Epithelial cell of proximal tubule (primary cell): ENCODE measurements at regions not wholly inside any gene's neighbourhood (a gene's known extent, or its start where the extent isn't known, plus 50 kb on each side); places are given as distances from the start of the nearest gene placed in this dataset.

ENCODE experiments used
- DNase-seq: peaks from one replicate; pipeline ENCODE4 v3.0.0-alpha.2; 2011; ENCODE audit warnings: low read depth
- H3K4me3 ChIP-seq: 2 replicates; pipeline ENCODE4 v1.5.1; 2011; ENCODE audit warnings: low read depth, mild to moderate bottlenecking, low read length
- TF ChIP-seq, protein P1 (sequence below): conservative IDR thresholded peaks from 2 replicates; pipeline ENCODE4 v1.5.1; 2012; ENCODE audit warnings: low read depth, mild to moderate bottlenecking, low read length

DNA sequence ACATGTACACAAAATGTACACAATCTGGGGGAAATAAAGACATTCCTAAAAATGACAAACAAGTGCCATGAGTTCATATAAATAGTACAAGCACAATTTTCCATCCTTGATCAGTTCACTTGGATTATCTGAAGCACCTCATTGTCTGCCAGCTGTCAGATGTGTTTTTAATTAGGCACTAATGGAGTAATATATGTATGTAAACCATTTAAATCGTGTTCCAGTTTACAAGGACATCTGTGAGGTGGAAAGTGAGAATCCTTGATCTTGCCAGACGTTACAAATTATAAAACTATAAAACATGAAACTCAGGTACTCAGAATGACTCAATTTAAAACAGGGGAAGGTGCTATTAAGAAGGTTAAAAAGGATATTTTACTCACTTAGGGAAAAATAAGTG lies 1312.2 kb downstream of the PLA2G4A start:
- TF ChIP-seq, protein P1, sequence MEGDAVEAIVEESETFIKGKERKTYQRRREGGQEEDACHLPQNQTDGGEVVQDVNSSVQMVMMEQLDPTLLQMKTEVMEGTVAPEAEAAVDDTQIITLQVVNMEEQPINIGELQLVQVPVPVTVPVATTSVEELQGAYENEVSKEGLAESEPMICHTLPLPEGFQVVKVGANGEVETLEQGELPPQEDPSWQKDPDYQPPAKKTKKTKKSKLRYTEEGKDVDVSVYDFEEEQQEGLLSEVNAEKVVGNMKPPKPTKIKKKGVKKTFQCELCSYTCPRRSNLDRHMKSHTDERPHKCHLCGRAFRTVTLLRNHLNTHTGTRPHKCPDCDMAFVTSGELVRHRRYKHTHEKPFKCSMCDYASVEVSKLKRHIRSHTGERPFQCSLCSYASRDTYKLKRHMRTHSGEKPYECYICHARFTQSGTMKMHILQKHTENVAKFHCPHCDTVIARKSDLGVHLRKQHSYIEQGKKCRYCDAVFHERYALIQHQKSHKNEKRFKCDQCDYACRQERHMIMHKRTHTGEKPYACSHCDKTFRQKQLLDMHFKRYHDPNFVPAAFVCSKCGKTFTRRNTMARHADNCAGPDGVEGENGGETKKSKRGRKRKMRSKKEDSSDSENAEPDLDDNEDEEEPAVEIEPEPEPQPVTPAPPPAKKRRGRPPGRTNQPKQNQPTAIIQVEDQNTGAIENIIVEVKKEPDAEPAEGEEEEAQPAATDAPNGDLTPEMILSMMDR, result no peak
- DNase-seq, result no peak
- no peak overlapping the region for H3K4me3 ChIP-seq

DNA sequence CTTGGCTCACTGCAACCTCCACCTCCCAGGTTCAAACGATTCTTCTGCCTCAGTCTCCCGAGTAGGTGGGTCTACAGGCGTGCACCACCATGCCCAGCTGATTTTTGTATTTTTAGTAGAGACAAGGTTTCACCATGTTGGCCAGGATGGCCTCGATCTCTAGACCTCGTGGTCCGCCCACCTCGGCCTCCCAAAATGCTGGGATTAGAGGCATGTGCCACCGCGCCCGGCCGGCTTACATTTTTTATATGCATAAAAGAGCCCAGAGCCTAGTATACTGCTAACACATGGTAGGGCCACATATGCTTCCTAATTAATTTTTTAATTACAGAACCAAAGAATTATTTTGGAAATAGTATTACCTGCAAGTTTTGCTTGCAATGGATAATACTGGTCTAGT lies 1325.4 kb downstream of the PLA2G4A start:
- TF ChIP-seq, protein P1, result no peak
- DNase-seq, result no peak
- H3K4me3 ChIP-seq, result no peak overlapping the region

DNA sequence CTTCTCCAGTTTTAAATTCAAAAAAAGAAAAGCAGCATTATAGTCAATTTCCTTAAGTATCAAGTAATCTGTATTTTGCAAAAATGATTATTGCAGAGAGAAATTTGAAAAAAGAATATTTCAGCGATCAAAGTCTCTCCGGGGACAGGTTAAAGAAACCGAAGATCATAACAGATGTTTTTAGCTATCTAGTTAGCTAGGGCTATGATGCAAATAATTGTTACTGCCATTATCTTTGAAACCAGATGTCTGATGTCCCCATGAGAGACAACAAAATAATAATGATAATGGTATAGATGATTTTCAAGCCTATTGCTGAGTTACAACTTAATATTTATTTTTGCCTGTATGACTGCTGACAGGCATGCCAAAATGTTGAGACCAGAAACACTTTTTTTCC lies 1326.0 kb downstream of the PLA2G4A start:
- no peak overlapping the region for H3K4me3 ChIP-seq
- TF ChIP-seq, protein P1, result no peak
- DNase-seq, result no peak

- no peak for DNase-seq
- TF ChIP-seq, protein P1, result no peak
- no peak overlapping the region for H3K4me3 ChIP-seq
These were observed 1326.5 kb downstream of the PLA2G4A start for GRCh38 chr1:188155261-188155660.

DNA sequence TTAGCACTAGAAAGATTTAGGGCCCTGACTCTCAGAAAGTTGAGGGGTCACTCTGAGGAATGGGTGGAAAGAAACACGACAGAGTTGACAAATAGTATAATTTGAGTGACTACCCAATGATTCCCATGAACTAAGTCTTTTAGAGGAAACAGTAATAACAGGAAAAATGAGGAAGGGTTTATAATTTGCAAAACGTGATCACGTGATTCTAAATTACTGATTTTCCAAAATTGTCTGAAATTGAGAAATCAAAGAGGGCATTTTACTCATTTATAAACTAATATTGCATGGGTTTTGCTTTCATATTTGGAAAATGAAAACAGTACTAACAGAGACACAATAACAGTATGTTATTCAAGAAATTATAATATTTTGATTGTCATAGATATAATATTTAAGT lies 1335.7 kb downstream of the PLA2G4A start:
- DNase-seq, result no peak
- TF ChIP-seq, protein P1, result no peak
- no peak overlapping the region for H3K4me3 ChIP-seq

- no peak for DNase-seq
- TF ChIP-seq, protein P1, result no peak
- H3K4me3 ChIP-seq, result no peak overlapping the region
These were observed 1337.9 kb downstream of the PLA2G4A start for GRCh38 chr1:188166654-188167053.

- H3K4me3 ChIP-seq, result no peak overlapping the region
- no peak for DNase-seq
- TF ChIP-seq, protein P1, result no peak
These were observed 1341.2 kb downstream of the PLA2G4A start for GRCh38 chr1:188169971-188170370.
